CD4-positive, alpha-beta T cell treated with Interleukin-1 beta for 1 hour (primary cell): ENCODE measurements at regions not wholly inside any gene's neighbourhood (a gene's known extent, or its start where the extent isn't known, plus 50 kb on each side); places are given as distances from the start of the nearest gene placed in this dataset.

Experiments
- DNase-seq, 2 donors: peaks; one replicate each; pipeline ENCODE4 v3.0.0-alpha.2; 2020 to 2022

DNA sequence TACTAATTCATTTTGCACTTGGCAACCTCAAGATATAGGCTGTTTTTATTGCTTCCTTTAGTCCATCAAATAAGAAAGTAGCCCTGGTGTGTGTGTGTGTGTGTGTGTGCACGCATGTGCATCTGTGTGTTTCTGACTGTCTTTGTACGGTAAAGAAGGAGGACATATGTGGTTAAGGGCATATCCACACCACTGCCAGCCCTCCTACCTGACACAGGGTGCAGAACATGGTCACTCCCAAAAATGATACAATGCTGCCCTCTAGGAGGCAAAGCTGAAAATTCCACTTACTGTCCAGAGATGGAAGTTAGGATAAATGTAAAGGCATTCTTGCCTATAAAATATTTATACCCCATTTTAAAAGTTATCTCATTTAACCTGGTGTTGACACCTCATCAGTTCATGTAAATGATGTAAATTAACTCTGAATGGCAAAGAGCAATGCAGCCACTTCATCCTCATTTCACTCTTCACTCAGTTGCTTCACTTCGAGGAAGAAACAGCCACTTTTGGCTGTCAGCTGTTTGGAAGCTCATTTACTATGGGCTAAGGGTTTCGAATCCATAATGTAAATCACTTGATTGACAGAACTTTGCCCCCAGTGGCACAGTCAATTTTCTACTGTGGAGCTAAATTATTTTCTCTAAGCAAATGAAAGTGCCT, 83.1 kb upstream of the MTNR1B start:
- DNase-seq = peak in 1 of 2 donors; percentile 5

DNA sequence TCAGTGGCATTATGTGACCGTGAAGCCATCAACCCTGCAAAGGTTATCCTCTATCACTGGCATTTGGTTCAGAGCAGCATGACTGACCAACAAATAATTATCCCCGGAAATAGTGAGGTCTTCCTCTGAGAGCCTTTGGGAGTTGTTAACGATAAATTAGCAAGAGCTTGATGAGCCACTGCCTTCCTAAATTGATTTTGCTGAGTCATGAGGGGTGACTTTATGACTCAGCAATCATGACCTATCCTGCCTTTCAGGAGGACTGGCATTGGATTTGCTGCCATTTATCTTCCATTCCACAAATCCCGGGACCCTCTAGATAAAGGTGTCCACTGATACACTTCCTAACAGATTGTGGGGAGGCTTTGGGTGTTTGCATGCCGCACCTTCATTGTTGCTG, 80.8 kb upstream of the MTNR1B start:
- no peak for DNase-seq

DNA sequence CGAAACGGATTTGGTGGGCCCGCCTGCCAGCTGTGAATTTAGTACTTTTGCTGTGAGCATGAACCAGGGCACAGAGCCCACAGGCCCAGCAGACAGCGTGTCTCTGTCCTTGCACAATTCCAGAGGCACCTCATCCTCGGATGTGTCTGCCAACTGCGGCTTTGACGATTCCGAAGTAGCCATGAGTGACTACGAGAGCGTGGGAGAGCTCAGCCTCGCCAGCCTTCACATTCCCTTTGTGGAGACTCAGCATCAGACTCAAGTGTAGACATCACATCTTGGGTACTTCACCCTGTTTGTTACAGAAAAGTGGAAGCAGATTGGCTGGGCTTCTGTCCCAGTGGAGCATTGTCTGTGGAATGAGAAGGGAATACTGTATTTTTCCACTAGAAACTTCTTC, 78.6 kb upstream of the MTNR1B start:
- DNase-seq = no peak

DNA sequence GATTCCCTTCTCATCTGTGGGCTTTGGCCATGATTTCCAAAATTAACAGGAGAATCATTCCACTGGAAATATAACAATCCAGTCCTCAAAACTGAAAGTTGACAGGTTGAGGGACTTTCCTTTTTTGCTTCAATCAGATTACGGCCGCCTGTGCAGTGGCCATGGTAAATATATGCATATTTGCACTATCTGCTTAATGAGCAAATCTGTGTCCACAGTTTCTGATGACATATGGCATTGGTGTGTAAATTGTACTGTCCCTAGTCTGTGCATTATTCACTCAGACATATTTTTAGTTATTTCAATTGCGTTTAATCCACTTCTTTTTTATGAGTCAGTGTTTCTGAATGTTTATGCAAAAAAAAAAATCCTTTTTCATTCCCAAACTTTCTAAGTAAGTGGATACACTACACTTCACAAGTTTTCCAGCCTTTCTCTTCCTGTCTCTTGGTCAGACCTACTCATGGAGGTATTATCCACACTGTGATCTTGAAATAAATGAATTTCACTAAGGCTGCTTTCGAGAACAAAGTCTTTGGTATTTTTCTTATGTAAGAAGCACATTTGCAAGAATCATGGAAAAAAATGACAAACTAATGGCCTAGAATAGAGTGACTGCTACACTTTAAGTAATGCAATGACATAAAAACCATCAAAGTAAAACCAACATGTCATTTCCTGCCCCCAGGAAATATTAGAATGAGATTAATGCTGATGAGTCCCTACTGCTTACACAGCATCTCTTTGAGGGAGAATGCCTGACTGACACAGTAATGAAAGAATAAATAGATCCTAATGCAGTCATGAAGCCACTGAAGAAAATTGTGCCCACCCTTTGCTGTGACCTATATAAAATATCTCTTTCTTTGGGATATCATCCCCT, 76.4 kb upstream of the MTNR1B start:
- no peak for DNase-seq

DNA sequence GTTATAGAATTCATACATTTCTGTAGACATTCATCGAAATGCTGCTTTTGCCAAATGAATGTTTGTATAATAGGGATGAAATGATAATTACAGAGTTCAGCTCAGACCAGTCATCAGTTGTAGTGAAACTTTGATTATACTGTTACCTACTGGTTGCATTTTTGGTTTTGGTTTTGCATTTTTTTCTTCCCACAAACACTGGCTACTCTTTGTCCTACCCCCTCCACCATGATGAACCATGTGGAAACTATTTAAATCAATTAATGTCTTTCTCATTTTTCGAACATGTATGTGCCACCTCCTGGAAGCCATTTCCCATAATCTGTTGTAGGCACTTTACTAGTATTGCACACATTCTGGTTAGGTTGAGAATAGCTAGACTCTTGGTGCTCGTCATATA, 75.3 kb upstream of the MTNR1B start:
- no peak for DNase-seq

DNA sequence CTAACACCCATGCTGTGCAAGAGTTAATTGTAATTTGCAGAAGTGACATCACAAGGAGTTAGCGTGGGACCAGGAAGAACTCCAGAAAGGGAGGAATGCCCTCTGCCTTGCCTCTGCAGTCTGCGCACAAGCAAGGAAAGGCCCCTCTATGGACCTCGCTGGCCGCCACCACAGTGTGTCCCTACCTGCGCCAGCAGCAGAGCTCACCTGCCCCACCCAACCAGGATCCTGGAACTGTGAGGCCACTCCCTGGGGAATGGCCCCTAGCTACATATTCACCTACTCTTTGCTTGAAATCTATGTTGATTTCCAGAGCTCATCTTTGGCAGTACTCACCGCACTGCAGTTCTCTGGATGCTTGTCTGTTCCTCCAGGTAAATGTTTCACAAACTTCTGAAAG, 72.0 kb upstream of the MTNR1B start:
- DNase-seq = no peak

DNA sequence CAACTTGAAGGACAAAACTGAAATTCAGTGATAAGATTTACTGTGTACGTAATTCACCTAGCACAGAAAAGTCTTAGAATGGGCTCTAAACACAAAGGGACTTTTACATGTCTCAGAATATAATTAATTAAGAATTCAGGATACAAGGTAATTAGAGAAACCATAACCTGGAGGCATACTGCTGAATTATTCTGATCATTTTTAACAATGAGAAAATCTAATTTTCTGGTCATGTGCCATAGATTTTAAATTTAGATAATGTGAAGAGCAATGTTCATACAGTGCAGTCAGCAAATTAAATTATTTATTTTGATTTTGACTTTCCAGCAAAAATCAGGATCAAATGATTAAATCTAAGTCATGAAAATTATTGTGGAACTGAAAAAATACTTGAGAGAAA, 67.0 kb upstream of the MTNR1B start:
- DNase-seq = no peak

DNA sequence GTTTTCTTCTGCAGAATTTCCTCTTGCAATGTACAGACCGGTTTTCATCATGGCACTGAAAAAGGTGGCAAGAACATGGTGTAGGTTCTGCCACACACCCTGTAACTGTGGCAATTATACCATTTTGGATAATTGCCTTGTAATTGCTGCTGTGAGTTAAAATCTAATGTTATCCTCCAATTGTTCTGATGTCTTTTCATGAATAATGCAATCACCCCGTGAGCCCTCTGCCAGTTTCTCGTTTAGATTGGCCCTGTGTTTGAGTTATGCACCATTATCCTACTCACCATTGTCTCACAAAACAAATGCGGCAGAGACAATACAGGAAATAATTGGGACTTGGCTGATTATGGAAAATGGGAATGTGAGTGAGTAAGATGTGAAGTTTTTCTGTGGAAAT, 61.8 kb upstream of the MTNR1B start:
- DNase-seq = no peak

DNA sequence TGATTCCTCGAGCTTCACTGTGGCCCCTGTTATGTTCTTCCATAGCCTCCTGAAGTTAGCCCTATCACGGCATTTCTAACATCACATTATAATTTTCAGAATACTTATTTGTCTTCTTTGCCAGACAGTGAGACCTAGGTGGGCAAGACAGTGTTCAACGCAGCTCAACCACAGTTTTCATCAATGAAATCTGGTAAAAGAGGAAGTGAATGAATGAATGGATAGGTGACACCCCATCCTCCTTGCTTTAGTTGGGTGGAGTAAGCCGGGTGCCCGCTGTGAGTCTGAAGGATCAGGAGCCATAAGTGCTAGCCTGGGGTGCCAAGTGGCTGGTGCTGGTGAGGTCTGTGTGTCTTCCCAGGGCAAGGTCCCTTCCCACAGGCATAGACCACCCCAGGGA, 60.2 kb upstream of the MTNR1B start:
- no peak for DNase-seq

DNA sequence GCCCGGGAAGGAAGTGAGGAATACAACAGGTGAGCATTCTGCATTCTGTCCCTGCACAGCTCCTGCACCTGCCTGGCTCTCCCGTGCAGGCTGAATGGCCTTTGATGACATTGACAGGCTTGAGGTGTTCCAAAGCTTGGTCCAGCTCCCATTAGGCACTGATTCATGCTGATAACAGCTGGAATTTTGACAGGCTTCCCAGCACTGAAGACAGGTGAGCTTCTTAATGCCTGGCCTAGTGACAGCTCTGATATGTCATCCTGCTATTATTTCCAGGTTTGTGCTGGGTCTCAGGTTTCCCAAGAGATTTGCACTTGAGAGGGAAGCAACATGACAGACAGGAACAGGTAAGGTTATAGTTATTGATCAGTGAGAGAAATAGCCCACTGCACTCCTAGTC, 58.0 kb upstream of the MTNR1B start:
- DNase-seq = no peak

DNA sequence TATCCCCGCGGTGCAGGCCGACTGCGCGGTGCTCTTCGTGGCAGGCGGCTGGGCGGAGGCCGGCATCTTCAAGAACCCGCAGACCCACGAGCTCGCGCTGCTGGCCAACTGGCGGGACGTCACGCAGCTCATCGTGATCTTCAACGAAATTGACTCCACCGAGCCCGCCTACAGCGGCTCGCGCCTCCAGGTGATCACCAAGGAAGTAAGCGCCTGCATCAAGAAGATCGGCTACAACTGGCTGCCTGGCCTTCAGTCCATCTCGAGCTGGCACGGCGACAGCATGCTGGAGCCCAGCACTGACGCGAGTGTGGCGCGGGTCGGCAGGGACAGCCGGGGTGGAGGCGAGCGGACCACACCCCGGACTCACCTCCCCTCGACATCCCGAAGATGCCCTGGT, 53.9 kb upstream of the MTNR1B start:
- DNase-seq = no peak

DNA sequence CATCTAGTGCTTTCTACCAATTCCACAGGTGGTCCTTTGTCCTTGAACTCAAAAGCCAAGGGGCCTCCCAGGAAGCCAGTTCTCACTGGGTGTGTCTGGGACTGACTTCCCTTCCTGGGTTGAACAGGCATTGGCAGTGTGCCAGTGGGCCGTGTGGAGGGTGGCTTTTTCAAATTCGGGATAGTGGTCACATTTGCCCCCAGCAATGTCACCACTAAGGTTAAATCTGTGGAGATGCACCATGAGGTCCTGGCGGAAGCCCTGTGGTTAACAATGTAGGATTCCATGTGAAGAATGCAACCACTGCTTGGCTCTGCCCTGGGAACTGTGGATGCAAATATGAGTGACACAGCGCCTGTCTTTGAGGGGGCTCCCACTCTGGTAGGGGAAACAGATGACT, 53.2 kb upstream of the MTNR1B start:
- DNase-seq = no peak

DNA sequence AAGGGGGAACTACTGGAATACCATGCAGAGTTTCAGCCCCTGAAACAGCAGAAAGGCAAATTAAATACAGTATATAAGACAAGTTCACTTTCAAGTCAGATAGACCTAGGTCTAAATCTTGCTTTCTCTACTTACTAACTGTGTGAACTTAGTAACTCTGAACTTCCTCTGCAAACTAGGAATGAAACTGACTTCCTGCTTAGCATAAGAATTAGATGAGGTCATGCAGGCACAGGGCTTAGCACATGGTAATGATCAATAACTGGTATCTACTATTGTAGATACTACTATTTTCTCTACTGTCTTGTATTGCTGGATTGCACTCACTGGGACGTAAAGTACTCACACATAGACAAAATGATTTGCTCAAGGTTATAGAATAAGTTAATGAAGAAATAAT, 51.5 kb upstream of the MTNR1B start:
- DNase-seq = no peak

DNA sequence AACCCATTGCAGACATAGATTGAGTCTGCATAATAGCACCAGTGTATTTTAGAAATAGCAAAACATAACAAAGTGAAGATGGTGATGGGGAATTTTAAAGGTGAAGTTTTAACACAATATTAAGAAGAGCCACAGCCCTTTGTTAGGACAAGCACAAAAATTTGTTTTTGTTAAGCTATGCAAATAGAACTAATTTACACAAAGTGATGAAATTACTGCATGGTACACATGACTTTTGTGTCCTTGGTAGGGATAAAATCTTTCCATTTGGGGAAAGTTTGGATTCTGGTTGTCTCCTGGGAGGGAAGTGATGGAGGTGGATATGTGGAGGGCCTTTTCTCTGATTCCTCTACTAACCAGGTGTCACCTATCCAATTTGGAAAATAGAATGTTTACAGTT, 50.4 kb upstream of the MTNR1B start:
- DNase-seq = no peak
